Breast epithelium (tissue), 4 donors: ENCODE measurements at regions not wholly inside any gene's neighbourhood (a gene's known extent, or its start where the extent isn't known, plus 50 kb on each side); places are given as distances from the start of the nearest gene placed in this dataset.

Source experiments
- DNase-seq, 2 donors: peaks; one replicate each; pipeline ENCODE4 v3.0.0-alpha.2; 2019; ENCODE audit warnings: low spot score in 2 of 2
- H3K27ac ChIP-seq, 2 donors: fragments of 200-600 bp; sonication (generic) in 1 of 2; one replicate each; pipeline ENCODE4 v1.5.1; 2016 to 2019; ENCODE audit warnings: mild to moderate bottlenecking in 1 of 2
- H3K27me3 ChIP-seq, 2 donors: fragments of 200-600 bp; sonication (generic) in 1 of 2; one replicate each; pipeline versions ENCODE4 v1.5.1 to v1.6.0; 2017 to 2019; ENCODE audit warnings: control low read depth in 1 of 2, mild to moderate bottlenecking in 1 of 2
- H3K36me3 ChIP-seq: fragments of 200-600 bp; one replicate; pipeline ENCODE4 v1.5.1; 2019
- H3K4me1 ChIP-seq, 2 donors: fragments of 200-600 bp; sonication (generic); one replicate each; pipeline ENCODE4 v1.5.1; 2016 to 2019; ENCODE audit warnings: control low read depth in 1 of 2
- H3K4me3 ChIP-seq, 3 donors: fragments of 200-600 bp; sonication (generic); 1 replicate in 2 of 3; 2 replicates in 1 of 3; pipeline ENCODE4 v1.5.1; 2016 to 2019; ENCODE audit warnings: mild to moderate bottlenecking in 3 of 3, moderate library complexity in 2 of 3
- H3K9me3 ChIP-seq, 2 donors: fragments of 200-600 bp; sonication (generic) in 1 of 2; one replicate each; pipeline ENCODE4 v1.5.1; 2016 to 2019; ENCODE audit warnings: control low read depth in 1 of 2
- CTCF ChIP-seq, 3 donors: fragments of 450-650 bp; IDR thresholded peaks; one replicate each; pipeline ENCODE4 v1.5.1; 2016 to 2017; ENCODE audit warnings: antibody characterized with exemption in 3 of 3, mild to moderate bottlenecking in 3 of 3, moderate library complexity in 3 of 3
- POLR2A ChIP-seq: fragments of 450-650 bp; IDR thresholded peaks from one replicate; pipeline ENCODE4 v1.6.1; 2016; ENCODE audit warnings: antibody characterized with exemption, mild to moderate bottlenecking, moderate library complexity
- POLR2AphosphoS5 ChIP-seq, 3 donors: sonication (generic); formaldehyde crosslinking; IDR thresholded peaks; one replicate each; pipeline ENCODE4 v1.6.1; 2017; ENCODE audit warnings: antibody characterized with exemption in 3 of 3
- intact Hi-C: fragments of 100-400 bp; cut with DNase I; formaldehyde crosslinking; loops from one replicate; pipeline ENCODE4 v1.15.1; 2023; ENCODE audit warnings: low total_unique reads

- no peaks in the 10 kb centered on the region for H3K4me1 ChIP-seq
- no peak for TF ChIP-seq POLR2AphosphoS5 (IDR thresholded peaks at IDR 0.05)
- no peak for TF ChIP-seq CTCF (IDR thresholded peaks at IDR 0.05)
- TF ChIP-seq POLR2A: no peak
- no peaks in the 10 kb centered on the region for H3K27me3 ChIP-seq
- H3K27ac ChIP-seq: no peak overlapping the region
- no peaks in the 10 kb centered on the region for H3K36me3 ChIP-seq
- DNase-seq: no peak
- H3K4me3 ChIP-seq: no peak overlapping the region
- H3K9me3 ChIP-seq: no peaks in the 10 kb centered on the region
- intact Hi-C loops: no loop called here
Measured at GRCh38 chr3:168285506-168285905, 189.8 kb upstream of the GOLIM4 start.

DNA sequence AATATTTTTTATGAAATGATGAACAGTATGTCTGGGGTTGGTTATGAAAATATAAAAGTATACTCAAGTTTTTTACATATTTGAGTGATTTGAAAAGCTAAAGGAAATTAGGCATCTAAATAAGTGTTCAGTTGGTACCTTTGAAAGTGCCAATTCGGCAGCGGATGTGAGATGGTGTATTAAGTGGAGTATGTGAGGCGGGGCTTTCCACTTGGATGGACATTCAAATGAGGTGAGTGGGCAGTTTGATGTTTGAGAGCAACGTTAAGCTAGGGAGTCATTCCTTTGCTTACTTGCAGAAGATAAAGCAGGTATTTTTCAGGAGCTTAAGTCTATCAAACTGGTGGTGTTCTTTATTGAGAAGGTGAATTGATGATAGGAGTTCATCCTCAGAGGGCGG lies 189.0 kb upstream of the GOLIM4 start:
- Histone ChIP-seq H3K27me3 (no peaks in the 10 kb centered on the region), H3K9me3 (no peaks in the 10 kb centered on the region), H3K4me1 (no peaks in the 10 kb centered on the region), H3K4me3 (no peak overlapping the region), H3K36me3 (no peaks in the 10 kb centered on the region), H3K27ac (no peak overlapping the region)
- no peak for TF ChIP-seq POLR2AphosphoS5 (IDR thresholded peaks at IDR 0.05)
- no peak for TF ChIP-seq CTCF (IDR thresholded peaks at IDR 0.05)
- TF ChIP-seq POLR2A: no peak
- no peak for DNase-seq
- intact Hi-C loops: no loop called here

DNA sequence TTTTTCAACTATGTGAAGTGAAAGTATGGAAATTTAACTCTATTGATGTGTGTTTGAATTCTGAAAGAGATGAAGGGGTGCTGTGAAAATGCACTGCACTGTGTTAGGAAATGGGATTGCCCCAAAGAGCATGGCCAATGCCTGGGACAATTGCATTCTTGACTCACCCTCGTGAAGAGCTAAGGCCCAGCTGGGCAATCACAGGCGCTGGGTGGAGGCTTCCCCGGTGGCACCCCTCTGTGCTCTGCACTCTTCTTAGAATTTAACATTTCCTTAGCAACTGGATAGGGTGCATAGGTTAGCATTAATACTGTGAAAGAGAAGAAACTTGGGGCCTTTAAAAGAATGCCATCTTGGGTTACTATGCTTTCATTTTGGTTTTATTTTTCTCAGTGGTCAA lies 179.9 kb upstream of the GOLIM4 start:
- H3K9me3 ChIP-seq: no peaks in the 10 kb centered on the region
- intact Hi-C loops: no loop called here
- H3K27ac ChIP-seq: no peak overlapping the region
- TF ChIP-seq POLR2AphosphoS5 (IDR thresholded peaks at IDR 0.05) (no peak), CTCF (IDR thresholded peaks at IDR 0.05) (no peak), POLR2A (no peak)
- no peaks in the 10 kb centered on the region for H3K27me3 ChIP-seq
- DNase-seq: no peak
- no peaks in the 10 kb centered on the region for H3K4me1 ChIP-seq
- no peak overlapping the region for H3K4me3 ChIP-seq
- H3K36me3 ChIP-seq: no peaks in the 10 kb centered on the region

DNA sequence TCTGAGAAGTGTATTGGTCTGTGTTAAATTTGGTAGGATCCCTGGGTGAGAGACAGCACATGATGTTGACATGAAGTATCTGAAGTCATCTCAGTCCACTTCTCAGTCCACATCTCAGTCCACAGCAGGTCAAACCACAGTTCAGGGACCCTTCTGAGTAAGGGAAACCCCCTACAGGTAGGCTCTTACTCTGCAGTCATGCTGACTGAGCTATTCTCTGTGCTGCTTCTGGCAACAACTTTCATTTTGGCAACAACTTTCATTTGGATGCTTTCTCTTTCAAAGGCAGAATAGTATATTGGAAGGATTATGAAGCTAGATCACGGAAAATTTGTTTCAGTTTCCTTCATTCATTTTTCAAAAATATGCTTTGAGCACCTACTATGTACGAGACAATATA lies 178.2 kb upstream of the GOLIM4 start:
- no peaks in the 10 kb centered on the region for H3K9me3 ChIP-seq
- no peaks in the 10 kb centered on the region for H3K36me3 ChIP-seq
- no peaks in the 10 kb centered on the region for H3K27me3 ChIP-seq
- H3K4me3 ChIP-seq: no peak overlapping the region
- intact Hi-C loops: no loop called here
- H3K27ac ChIP-seq: no peak overlapping the region
- no peak for DNase-seq
- TF ChIP-seq POLR2AphosphoS5 (IDR thresholded peaks at IDR 0.05) (no peak), CTCF (IDR thresholded peaks at IDR 0.05) (no peak), POLR2A (no peak)
- no peaks in the 10 kb centered on the region for H3K4me1 ChIP-seq

GRCh38 chr3:168273036-168273435 lies 177.3 kb upstream of the GOLIM4 start:
- no peaks in the 10 kb centered on the region for H3K4me1 ChIP-seq
- DNase-seq: no peak
- no peaks in the 10 kb centered on the region for H3K27me3 ChIP-seq
- TF ChIP-seq CTCF (IDR thresholded peaks at IDR 0.05): no peak
- TF ChIP-seq POLR2AphosphoS5 (IDR thresholded peaks at IDR 0.05): no peak
- TF ChIP-seq POLR2A: no peak
- H3K4me3 ChIP-seq: no peak overlapping the region
- intact Hi-C loops: no loop called here
- no peaks in the 10 kb centered on the region for H3K36me3 ChIP-seq
- H3K27ac ChIP-seq: no peak overlapping the region
- no peaks in the 10 kb centered on the region for H3K9me3 ChIP-seq
